ENCODE measurements at regions not wholly inside any gene's neighbourhood (a gene's known extent, or its start where the extent isn't known, plus 50 kb on each side); places are given as distances from the start of the nearest gene placed in this dataset.

DNA sequence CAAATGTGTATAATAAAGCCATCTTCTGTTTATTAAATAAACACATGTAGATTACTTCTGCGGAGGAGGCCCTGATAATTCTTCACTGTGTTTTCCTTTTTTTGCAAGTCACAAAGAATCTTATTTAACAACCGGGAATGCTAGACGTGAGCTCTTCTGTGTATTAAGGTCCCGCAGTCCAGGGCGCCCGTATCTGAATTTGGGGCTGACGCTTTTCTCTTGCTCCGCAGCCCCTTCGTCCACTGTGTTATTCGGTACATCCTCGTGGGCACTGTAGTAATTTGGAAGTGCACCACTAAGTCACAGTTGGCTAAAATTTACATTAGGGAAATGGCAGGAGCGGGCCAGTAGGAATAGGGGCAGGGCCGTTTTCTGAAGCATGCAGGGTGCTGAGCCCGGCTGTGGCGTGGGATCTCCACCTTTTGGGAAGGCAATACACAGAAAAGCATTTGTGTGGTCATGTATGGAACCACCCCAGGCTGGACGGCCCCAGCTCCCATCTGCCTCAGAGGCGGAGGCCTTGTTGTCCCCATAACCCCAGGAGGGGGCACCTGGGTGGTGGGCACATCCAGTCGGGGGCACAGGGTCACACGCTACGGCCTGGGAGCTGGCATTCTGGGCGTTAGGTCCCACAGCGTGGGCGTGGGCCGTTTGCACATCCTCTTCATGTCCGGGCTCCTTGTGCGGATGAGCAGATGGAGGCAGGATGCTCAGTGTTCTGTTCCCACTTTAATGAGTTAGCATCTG lies 258.7 kb upstream of the IRX4 start:
- TF ChIP-seq, protein P1, sequence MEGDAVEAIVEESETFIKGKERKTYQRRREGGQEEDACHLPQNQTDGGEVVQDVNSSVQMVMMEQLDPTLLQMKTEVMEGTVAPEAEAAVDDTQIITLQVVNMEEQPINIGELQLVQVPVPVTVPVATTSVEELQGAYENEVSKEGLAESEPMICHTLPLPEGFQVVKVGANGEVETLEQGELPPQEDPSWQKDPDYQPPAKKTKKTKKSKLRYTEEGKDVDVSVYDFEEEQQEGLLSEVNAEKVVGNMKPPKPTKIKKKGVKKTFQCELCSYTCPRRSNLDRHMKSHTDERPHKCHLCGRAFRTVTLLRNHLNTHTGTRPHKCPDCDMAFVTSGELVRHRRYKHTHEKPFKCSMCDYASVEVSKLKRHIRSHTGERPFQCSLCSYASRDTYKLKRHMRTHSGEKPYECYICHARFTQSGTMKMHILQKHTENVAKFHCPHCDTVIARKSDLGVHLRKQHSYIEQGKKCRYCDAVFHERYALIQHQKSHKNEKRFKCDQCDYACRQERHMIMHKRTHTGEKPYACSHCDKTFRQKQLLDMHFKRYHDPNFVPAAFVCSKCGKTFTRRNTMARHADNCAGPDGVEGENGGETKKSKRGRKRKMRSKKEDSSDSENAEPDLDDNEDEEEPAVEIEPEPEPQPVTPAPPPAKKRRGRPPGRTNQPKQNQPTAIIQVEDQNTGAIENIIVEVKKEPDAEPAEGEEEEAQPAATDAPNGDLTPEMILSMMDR (IDR thresholded peaks at IDR 0.05; ENCODE audit: low read depth, low read length, poor library complexity, severe bottlenecking): no peak
- TF ChIP-seq EZH2phosphoT487 (IDR thresholded peaks at IDR 0.05; ENCODE audit: borderline replicate concordance, low read length): no peak

Measured in DOHH2 (cell line).